PFSK-1 (cell line): ENCODE measurements at regions not wholly inside any gene's neighbourhood (a gene's known extent, or its start where the extent isn't known, plus 50 kb on each side); places are given as distances from the start of the nearest gene placed in this dataset.

ENCODE experiments used
- FOXP2 ChIP-seq: optimal IDR thresholded peaks from 2 replicates; pipeline ENCODE3; 2011; ENCODE audit warnings: borderline replicate concordance, control low read depth, inconsistent platforms; ENCODE audit not compliant: insufficient read depth; ENCODE audit errors: extremely low read length, extremely low read depth
- POLR2AphosphoS5 ChIP-seq: IDR thresholded peaks from 2 replicates; pipeline ENCODE4 v1.6.1; 2012; ENCODE audit warnings: low read depth, mild to moderate bottlenecking, control low read depth, low read length, moderate library complexity
- SIN3A ChIP-seq: IDR thresholded peaks from 2 replicates; pipeline ENCODE4 v1.6.1; 2012; ENCODE audit warnings: mild to moderate bottlenecking, low read length, moderate library complexity, borderline replicate concordance; ENCODE audit not compliant: insufficient read depth
- TAF1 ChIP-seq: IDR thresholded peaks from 2 replicates; pipeline ENCODE4 v1.6.1; 2012; ENCODE audit warnings: low read length, control low read depth, borderline replicate concordance; ENCODE audit not compliant: insufficient read depth

DNA sequence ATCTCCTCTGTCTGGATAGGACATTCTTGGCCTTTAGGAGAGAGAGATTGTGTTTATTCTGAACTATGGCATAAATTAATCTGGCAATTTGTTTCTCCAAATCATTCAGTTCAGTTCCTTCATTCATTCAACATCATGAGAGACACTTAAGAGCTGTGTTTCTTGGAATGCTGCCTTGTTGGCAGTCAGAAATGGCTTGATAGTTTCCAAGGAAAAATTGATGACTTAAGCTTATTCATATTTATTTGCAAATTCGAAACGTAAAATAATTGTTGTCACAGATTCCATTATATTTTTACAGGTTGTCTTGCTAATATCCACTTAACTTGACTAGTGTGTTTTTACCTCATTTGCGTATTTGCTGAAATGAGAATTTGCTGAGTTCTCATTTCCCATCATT lies 393.0 kb downstream of the C12orf75 start:
- TF ChIP-seq POLR2AphosphoS5 (no peak), FOXP2 (no peak), TAF1 (no peak), SIN3A (no peak)
